WI38 (cell line): ENCODE measurements at regions not wholly inside any gene's neighbourhood (a gene's known extent, or its start where the extent isn't known, plus 50 kb on each side); places are given as distances from the start of the nearest gene placed in this dataset.
"Not testable (repeated sequence)": the region's sequence is repeated elsewhere in the genome, so short reads cannot be mapped to it uniquely, and the experiment has no call there.

Source experiments
- H3K4me3 ChIP-seq: 2 replicates; pipeline ENCODE4 v1.5.1; 2011; ENCODE audit warnings: low read depth, mild to moderate bottlenecking, control low read depth, low read length
- TF ChIP-seq, protein P1 (sequence below): IDR thresholded peaks from 2 replicates; pipeline ENCODE4 v1.5.1; 2012; ENCODE audit warnings: low read depth, mild to moderate bottlenecking, control low read depth, low read length

DNA sequence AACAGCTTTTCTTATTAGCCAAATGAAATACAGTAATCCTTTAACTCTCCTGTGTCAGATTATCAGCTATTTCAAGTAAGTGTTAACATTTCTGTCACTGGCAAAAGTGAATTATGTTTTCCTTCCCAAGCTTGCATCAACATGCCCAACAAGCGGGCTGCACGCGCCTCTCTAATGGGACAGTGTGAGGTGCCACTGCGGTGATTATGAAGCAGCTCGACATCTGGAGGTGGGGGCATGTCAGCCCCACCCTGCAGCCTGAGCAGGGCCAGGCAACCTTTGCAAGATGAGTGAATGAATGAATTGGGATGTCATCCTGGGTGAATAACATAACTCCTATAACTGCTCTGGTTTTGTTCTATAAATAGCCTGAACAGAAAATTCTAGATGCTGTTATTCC, 301.4 kb downstream of the ZNF326 start:
- TF ChIP-seq, protein P1, sequence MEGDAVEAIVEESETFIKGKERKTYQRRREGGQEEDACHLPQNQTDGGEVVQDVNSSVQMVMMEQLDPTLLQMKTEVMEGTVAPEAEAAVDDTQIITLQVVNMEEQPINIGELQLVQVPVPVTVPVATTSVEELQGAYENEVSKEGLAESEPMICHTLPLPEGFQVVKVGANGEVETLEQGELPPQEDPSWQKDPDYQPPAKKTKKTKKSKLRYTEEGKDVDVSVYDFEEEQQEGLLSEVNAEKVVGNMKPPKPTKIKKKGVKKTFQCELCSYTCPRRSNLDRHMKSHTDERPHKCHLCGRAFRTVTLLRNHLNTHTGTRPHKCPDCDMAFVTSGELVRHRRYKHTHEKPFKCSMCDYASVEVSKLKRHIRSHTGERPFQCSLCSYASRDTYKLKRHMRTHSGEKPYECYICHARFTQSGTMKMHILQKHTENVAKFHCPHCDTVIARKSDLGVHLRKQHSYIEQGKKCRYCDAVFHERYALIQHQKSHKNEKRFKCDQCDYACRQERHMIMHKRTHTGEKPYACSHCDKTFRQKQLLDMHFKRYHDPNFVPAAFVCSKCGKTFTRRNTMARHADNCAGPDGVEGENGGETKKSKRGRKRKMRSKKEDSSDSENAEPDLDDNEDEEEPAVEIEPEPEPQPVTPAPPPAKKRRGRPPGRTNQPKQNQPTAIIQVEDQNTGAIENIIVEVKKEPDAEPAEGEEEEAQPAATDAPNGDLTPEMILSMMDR, result no peak

DNA sequence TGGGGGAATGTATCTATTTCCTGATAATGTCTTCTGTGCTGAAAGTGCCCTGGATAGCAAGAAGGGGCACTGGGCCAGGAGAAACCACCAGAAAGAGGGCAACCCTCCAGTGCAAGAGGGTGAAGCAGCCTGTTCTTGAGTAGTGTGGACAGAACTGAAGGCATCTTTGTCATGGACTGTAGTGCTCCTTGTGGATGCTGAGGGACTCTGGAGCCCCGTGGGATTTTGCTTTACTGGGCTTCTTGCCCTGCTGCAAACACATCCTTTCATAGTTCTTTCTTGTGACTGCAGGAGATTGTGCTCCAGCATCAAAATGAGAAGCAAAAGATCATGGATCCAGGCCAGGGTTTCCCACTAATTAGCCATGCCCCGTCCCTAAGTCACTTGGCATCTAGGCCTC, 300.6 kb downstream of the ZNF326 start:
- no peak overlapping the region for H3K4me3 ChIP-seq
- TF ChIP-seq, protein P1, result no peak

More for the DNA sequence above, 301.4 kb downstream of the ZNF326 start:
- no peak overlapping the region for H3K4me3 ChIP-seq

DNA sequence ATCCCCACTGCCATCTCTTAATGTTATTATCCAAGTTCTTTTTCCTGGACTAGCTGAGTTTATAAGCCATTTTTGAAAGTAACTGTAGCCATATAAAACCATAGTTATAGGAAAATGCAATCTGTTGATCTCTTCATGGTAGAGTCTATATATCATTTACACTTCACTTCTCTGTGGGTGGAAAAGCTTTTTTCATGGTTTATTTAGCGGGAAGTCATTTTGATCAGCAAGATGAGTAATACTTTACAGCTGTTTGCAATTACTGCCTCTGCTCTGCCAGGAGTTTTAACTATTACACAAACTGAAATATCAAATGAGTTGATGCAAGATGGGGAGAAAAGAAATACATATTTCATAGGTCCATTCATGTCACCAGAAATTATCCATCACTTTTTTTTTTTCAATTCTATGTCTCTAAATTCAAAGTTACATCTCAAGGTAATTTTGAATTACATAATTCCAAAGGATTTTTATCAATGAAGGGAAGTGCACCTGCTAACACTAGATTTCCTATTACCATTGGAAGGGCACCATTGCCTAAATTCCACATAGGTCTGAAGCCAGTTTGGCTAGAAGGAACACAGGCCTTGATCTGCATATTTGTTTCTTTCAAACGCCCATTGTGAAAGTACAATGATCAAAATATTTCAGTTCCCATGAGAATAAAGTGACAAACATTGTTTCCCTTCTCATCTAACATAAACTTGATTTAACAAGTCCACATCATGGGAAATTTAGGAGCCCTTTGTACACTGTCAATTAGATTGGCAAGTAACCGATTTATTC, 296.7 kb downstream of the ZNF326 start:
- TF ChIP-seq, protein P1, result no peak
- H3K4me3 ChIP-seq, result no peak overlapping the region

DNA sequence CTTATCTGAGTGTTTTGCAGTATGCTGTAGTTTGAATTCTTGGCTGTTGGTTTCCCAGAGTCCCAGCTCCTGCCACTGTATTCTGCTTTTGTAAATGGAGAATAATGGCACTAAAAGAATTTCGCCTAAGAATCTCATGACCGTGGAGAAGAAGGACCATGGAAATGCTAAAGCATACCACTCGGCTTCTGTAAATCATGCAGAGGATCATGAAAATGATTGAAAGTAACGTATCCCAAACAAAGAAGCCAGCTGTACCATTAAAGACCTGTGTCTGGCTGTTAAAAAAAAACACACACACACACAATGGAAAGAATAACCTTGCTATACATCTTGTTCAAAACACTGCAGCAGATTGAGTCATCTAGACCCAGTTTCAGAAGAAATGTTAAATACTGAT, 287.9 kb downstream of the ZNF326 start:
- H3K4me3 ChIP-seq, result no peak overlapping the region

DNA sequence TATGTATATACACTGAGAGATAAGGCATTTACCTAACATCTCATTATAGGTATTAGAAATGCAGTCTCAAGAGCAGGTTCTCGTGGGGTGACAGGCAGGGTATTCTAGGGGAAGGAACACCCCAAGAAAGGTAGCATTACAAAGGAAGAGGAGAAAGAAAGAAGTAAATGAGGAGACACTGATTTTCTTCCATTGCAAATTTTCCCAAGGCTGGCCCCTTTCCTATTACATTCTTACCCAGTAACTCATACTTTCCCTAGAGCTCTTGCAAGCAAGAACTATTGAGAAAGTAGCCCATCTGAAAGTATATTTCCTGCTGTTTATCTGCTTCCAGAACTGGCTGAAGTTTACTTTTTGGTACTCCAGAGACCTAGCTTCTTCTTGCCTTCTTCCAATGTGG, 287.0 kb downstream of the ZNF326 start:
- H3K4me3 ChIP-seq, result not testable (repeated sequence)

More for the DNA sequence above, 287.9 kb downstream of the ZNF326 start:
- TF ChIP-seq, protein P1, result no peak

DNA sequence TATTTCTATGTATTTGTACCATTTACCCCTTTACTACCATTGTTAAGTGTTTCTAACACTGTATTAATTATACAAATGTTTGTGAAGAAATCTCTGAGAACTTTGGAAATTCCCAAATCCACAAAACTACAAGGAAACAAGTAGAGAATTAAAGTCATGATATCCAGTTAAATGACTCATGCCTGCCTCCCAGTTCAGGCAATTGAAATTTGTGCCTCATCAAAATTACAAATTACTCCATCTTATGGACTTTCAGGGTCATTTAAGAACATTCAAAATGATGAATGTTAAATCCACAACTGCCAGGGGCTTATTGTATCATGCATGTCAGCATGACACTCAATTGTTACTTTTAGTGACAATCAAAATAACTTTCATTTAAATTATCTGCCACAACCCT, 282.4 kb downstream of the ZNF326 start:
- no peak overlapping the region for H3K4me3 ChIP-seq
- TF ChIP-seq, protein P1, result no peak

DNA sequence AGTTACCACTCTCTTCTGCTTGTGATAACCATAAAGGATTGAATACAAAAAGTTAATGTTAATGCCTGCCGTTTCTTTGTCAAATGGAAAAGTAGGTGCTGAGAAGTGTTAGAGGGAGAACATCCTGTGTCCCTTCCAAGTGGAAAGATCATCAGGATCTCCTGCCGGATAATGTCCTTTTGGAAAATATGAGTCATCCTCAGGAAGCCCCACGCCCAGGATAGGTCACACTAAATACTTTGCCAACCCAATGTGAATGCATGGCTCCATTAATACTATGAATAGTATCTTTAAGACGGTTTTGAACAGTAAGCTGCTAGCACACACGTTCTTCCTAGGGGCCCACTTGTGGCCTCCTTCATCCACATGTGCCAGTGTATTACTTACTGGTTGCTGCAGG, 279.5 kb downstream of the ZNF326 start:
- H3K4me3 ChIP-seq, result no peak overlapping the region
- TF ChIP-seq, protein P1, result no peak
